ENCODE measurements at regions not wholly inside any gene's neighbourhood (a gene's known extent, or its start where the extent isn't known, plus 50 kb on each side); places are given as distances from the start of the nearest gene placed in this dataset.
A peak's percentile ranks its signal among the peaks of the same experiment; 100 is the strongest.

- no peak for DNase-seq (ENCODE audit: low read depth in 4 of 4, low spot score in 3 of 4)
These were observed 224.2 kb downstream of the BCL11A start for GRCh38 chr2:60329225-60329624.

DNA sequence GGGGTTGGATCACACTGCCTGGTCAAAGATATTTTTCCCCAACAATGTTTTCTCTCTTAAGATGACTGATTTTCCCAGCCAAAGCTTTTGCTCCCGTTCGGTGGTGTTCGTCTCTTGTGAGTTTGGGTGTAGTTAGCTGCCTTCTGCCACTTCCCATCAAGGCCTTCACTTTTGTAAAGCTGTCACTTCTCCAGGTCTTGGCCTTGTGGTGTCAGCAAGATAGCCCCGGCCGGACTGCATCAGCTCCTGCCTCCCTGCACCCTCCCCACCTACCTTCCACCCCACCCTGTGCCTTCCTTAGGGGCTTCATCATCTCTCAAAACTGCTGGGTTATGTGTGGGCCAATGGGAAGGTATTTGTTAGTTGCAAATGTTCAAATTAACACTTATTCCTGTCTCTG, 228.9 kb downstream of the BCL11A start:
- no peak for DNase-seq (ENCODE audit: low read depth in 4 of 4, low spot score in 3 of 4)

DNA sequence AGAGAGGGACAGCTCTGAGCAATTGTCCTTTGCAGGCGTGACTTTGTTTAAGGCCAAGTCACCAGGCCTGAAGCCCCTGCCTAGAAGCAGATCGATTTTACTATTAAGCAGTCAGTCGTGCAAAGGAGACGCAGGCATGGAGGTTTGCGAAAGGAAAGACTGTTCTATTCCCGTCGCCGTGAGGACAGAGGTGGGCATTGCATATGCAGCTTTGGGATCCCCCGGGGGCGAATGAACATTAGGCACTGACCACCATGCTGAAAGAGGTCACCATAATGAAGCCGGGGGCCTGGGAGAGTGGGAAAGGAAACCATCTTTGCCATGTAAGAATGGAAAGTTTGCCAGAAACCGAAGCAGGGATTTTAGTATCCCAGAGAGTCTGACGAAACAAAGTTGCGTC, 231.6 kb downstream of the BCL11A start:
- no peak for DNase-seq (ENCODE audit: low read depth in 4 of 4, low spot score in 3 of 4)

DNA sequence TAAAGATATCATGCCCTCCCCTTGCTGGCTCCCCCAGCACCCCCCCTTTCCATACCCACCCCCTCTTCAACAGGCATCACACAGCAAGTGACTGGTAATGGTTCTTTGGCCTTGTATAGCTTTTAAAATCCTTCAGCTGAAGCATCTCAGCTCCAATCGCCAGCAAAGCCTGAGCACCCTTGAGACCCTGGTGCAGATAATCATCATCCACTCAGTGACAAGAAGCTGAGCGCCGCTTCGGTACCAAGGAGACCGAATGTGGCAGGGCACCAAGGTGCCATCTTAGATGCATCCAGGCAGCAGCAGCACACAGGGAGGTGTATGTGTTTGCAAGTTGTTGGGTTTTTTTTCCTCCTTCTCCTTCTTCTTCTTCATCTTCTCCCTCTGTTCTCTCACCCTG, 232.7 kb downstream of the BCL11A start:
- no peak for DNase-seq (ENCODE audit: low read depth in 4 of 4, low spot score in 3 of 4)

DNA sequence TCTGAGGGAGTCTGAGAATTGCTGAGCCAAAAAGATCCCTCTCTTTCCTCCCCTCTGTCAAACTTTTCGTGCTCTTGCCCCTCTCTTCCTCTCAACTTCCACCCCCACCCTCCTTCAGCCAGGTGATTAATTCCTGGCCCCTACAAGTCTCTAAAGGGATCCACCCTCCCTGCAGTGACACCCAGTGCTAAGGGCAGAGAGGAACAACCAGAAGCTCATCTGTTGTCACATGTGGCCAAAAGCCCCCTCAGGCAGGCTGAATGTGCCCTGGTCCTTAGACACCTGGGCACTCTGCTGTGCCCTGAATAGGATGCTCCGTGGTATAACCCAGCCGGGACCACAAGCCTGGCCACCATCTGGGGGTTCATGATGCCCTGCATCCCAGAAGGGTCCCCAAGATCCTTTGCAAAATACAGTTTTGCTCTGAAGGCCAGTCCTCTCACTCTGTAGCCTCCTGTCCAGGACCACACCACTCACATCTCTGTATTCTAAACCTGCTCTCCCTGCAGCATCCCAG, 234.4 kb downstream of the BCL11A start:
- no peak for DNase-seq (ENCODE audit: low read depth in 4 of 4, low spot score in 3 of 4)

DNA sequence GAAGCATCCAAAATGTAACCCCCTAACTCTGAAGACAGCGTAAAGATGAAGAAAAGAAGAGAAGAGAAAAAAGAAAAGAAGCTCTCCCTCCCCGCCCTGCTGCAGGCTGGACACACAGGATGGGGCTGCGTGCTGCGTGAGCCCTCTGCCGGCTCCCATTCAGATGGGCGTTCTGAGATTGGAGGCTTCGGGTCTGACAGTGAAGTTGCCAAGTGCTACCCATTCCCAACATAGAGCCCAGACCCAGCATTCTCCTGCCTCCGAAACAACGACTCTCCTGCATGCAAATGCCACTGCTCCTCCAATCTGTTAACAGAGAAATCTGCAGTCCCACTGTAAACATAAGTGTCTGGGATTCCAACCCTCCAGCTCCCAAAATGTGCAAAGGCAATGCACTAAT, 234.9 kb downstream of the BCL11A start:
- DNase-seq (ENCODE audit: low read depth in 4 of 4, low spot score in 3 of 4): no peak

- DNase-seq (ENCODE audit: low read depth in 4 of 4, low spot score in 3 of 4): no peak
These were observed 235.6 kb downstream of the BCL11A start for GRCh38 chr2:60317844-60318243.

GRCh38 chr2:60317034-60317386, 236.4 kb downstream of the BCL11A start:
- no peak for DNase-seq (ENCODE audit: low read depth in 4 of 4, low spot score in 3 of 4)

DNA sequence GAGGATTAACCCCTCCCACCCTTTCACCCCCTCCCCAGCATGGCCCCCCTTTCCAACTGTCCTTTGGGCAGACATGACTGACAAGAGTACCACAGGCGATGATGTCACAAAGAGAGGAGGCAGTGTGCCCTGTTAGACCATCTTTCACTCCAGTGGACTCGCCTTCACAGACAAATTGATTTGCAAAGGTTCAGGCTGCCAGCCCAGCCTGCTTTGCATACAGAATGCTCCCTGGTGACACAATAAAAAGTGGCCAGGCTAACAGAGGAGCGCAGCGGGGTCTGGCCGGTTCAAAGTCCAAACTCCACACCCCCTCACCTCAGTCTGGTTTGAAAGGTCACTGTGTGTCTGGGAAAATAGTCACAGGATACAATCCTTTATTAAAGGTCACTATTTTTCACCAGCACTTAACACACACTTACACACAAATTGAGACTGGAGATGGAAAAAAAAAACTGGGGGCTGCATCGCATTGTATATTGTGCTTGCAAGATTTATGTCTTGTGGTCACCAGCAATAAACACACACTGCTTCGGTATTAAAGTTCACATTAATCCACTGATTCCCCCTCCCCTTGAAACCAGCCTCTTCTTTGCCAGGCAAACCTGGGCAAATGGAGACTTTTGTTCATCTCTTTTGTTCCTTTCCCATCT, 236.9 kb downstream of the BCL11A start:
- peak in 2 of 4 donors; percentile 20 to 22 for DNase-seq (ENCODE audit: low read depth in 4 of 4, low spot score in 3 of 4)

GRCh38 chr2:60313470-60314172, 239.8 kb downstream of the BCL11A start:
- no peak for DNase-seq (ENCODE audit: low read depth in 4 of 4, low spot score in 3 of 4)

DNA sequence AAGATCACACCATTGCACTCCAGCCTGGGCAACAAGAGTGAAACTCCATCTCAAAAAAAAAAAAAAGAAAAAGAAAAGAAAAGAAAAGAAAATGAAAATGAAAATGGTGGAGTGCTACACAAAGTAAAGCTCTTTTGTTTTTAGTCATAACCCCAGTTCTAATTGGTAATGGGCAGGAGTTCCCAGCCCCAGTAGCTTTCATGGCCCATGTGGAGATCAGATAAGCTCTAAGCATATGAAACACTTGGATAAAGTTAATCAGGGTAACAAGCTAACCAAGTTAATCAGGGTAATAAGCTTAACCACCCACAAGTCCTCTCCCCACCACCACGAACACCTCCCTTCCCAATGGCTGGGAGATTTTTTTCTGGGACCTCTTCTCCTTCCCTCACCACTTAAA, 240.8 kb downstream of the BCL11A start:
- DNase-seq (ENCODE audit: low read depth in 4 of 4, low spot score in 3 of 4): no peak

DNA sequence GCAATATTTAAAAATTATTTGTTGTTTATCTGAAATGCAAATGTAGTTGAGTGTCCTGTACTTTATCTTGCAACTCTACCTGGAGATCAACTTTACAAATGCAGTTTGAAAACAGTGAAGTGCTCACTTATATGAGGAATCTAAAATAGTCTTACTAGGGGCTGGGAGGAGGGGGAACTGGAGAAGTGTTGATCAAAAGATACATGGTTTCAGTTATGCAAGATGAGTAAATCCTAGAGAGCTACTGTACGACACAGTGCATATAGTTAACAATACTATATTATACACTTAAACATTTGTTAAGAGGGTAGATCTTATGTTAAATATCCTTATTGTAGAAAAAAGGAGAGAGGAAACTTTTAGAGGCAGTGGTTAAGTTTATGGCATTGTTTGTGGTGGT, 241.9 kb downstream of the BCL11A start:
- DNase-seq (ENCODE audit: low read depth in 4 of 4, low spot score in 3 of 4): no peak

- DNase-seq (ENCODE audit: low read depth in 4 of 4, low spot score in 3 of 4): no peak
These were observed 243.4 kb downstream of the BCL11A start for GRCh38 chr2:60309941-60310660.

DNA sequence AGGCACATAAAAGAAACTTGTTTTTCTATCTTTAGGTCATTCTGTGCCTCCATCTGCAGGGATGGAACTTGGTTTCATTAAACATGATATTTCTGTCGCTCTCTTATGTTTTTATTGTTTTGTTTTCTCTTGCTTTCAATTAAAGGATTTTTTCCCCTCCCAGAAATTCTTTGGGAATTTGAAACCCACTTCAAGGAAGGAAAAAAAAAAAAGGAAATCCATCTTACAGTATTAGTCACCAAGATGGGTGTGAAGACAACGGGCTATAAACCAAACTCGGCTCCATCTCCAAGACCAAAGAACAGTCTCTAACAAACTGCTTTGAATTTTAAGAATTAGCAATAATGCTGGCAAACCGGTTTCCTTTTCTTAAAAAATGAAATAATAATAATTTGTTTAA, 244.1 kb downstream of the BCL11A start:
- DNase-seq (ENCODE audit: low read depth in 4 of 4, low spot score in 3 of 4): no peak

GRCh38 chr2:60306267-60306861, 247.1 kb downstream of the BCL11A start:
- peak in 1 of 4 donors; percentile 39 for DNase-seq (ENCODE audit: low read depth in 4 of 4, low spot score in 3 of 4)

DNA sequence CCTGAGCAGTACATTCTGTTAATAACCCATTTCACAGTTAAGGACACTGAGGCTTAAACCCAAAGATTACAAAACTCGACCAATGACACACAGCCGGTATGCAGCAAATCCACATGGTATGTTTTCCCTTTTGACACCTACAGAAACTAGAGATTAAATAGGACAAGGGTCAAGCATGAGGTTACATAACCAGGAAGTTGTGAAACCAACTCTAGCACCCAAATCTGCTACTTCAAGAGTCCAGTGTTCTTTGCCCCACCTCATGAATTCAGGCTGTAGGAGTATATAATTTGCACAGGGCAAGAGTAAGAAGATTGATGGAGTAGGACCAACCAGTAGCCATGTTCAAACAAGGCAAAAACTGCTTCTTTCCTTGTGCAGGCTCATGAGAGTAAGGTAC, 249.8 kb downstream of the BCL11A start:
- no peak for DNase-seq (ENCODE audit: low read depth in 4 of 4, low spot score in 3 of 4)

DNA sequence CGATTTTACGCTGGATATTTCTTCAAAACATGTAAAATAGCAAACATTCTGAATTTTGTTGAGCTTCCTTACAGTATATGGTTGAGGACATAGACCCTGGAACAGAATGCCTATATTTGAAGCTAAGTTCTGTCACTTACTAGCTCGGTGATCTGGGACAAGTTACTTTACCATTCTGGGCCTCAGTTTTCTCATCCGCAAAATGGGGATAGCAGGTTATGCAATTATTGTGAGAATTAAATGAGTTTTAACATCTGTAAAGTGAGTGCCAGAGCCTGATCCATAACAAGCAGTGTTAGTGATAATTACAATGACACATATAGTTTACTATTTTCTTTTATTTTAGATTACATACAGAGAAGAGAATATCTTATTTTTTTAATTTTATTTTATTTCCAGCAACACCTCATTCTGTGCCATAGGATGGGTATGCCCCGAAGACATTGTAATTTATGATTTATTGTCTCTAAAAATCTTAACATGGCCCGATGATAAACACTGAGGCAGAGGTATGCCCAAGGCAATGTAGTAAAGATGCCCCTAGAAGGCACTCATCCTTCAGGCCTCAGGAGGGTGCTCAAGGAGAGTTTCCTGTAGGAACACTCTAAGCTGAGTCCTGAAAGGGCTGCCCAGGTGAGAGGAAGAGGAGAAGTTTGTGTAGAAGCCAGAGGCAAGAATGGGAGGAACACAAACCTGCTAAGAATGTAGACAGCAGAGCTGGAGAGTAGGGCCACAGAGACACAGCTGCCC, 250.9 kb downstream of the BCL11A start:
- no peak for DNase-seq (ENCODE audit: low read depth in 4 of 4, low spot score in 3 of 4)

DNA sequence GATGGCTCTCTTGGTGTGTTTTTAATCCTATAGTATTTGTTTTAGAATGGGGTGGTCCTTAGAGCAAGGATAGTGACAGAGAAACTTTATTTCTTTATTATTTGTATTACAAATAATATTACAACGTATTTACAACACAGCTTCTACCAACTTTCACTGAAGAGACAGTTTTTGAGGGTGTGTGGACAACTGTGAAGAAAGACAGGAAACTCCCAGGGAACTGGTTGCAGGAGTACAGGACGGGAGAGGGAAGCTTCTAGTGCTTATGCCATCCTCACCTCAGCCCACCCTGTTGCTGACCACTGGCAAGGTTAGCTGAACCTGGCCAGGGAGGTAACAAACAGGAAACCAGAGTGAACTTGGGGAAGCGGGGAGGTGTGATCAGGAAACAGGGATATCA, 251.7 kb downstream of the BCL11A start:
- no peak for DNase-seq (ENCODE audit: low read depth in 4 of 4, low spot score in 3 of 4)

- DNase-seq (ENCODE audit: low read depth in 4 of 4, low spot score in 3 of 4): no peak
These were observed 254.3 kb downstream of the BCL11A start for GRCh38 chr2:60299179-60299578.

DNA sequence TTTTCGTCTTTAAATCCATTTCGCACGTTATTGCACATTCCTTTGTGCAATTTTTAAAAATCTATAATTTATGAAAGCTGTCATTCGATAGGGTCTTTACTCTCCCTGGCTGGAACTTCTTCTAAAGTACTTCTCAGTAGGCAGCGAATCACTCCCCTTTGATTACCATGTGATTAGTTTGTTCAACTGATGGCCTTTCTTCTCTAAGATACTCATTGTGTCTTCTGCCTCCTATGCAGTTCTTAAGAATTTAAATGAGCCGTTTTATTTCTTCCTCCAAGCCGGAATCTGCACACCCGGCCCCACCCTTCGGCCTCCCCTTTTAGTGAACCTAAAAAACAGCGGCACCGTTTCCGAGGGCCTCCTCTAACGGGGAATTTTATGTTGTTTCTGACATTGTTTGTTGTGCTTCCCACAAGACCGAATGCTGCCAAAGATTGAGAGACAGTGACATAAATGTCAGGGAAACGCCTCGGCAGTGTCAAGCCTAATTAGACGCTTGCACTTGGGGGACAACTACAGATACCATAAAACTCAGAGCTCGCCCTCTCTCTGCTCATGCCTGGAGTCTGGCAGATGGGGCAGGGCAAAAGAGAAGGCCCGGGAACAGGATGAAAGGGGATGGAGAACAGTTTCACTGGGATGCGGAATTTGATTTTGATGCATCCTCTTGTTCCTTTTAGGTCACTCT, 255.3 kb downstream of the BCL11A start:
- no peak for DNase-seq (ENCODE audit: low read depth in 4 of 4, low spot score in 3 of 4)

All from right renal pelvis (tissue), 4 donors.